GM23338 (cell line): ENCODE measurements at regions not wholly inside any gene's neighbourhood (a gene's known extent, or its start where the extent isn't known, plus 50 kb on each side); places are given as distances from the start of the nearest gene placed in this dataset.

Experiments used
- ATAC-seq: fragments of 200-7000 bp; cut with Tn5 transposase; 3 replicates; pipeline ENCODE4 v1.9.1; 2020
- DNase-seq: peaks from one replicate; pipeline ENCODE4 v3.0.0-alpha.2; 2015; ENCODE audit warnings: low spot score
- H2AFZ ChIP-seq: fragments of 200-600 bp; sonication (generic); 2 replicates; pipeline ENCODE4 v1.8.0; 2016; ENCODE audit warnings: antibody characterized with exemption, mild to moderate bottlenecking, moderate library complexity
- H3F3A ChIP-seq: fragments of 200-600 bp; sonication (generic); replicated peaks from 2 replicates; pipeline ENCODE4 v1.8.0; 2017; ENCODE audit warnings: antibody characterized with exemption, mixed run types, low read depth
- H3K27ac ChIP-seq: fragments of 200-600 bp; sonication (generic); 2 replicates; pipeline ENCODE4 v1.6.1; 2016; ENCODE audit warnings: low read depth
- H3K27me3 ChIP-seq: fragments of 200-600 bp; sonication (generic); 2 replicates; pipeline ENCODE4 v1.8.0; 2016; ENCODE audit warnings: mild to moderate bottlenecking, mixed run types, moderate library complexity; ENCODE audit not compliant: insufficient read depth
- H3K36me3 ChIP-seq: fragments of 200-600 bp; sonication (generic); 2 replicates; pipeline ENCODE4 v1.8.0; 2016; ENCODE audit warnings: mild to moderate bottlenecking; ENCODE audit not compliant: insufficient read depth
- H3K4me1 ChIP-seq: fragments of 200-600 bp; sonication (generic); 2 replicates; pipeline ENCODE4 v1.8.0; 2016; ENCODE audit warnings: mild to moderate bottlenecking, moderate library complexity; ENCODE audit not compliant: insufficient read depth
- H3K4me2 ChIP-seq: fragments of 200-600 bp; sonication (generic); 2 replicates; pipeline ENCODE4 v1.7.1; 2017; ENCODE audit warnings: mixed run types
- H3K4me3 ChIP-seq: fragments of 200-600 bp; sonication (generic); 2 replicates; pipeline ENCODE4 v1.6.1; 2016; ENCODE audit warnings: mixed run types
- H3K79me2 ChIP-seq: fragments of 200-600 bp; sonication (generic); replicated peaks from 2 replicates; pipeline ENCODE4 v1.8.0; 2017; ENCODE audit warnings: mild to moderate bottlenecking; ENCODE audit not compliant: insufficient read depth
- H3K9me2 ChIP-seq: fragments of 200-600 bp; sonication (generic); 2 replicates; pipeline ENCODE4 v1.8.0; 2017; ENCODE audit not compliant: insufficient read depth
- H4K20me1 ChIP-seq: fragments of 200-600 bp; sonication (generic); replicated peaks from 2 replicates; pipeline ENCODE4 v1.8.0; 2017; ENCODE audit warnings: mild to moderate bottlenecking; ENCODE audit not compliant: insufficient read depth
- H3K27ac Mint-ChIP-seq: 2 replicates; pipeline ENCODE4 v1.8.0; 2020; ENCODE audit warnings: inconsistent platforms, mild to moderate bottlenecking, moderate library complexity, mixed read lengths
- H3K27me3 Mint-ChIP-seq: 3 replicates; pipeline ENCODE4 v1.8.0; 2022; ENCODE audit warnings: low read depth, mild to moderate bottlenecking, moderate library complexity, mixed read lengths, inconsistent platforms; ENCODE audit not compliant: insufficient read depth, poor library complexity
- H3K36me3 Mint-ChIP-seq: 3 replicates; pipeline ENCODE4 v1.8.0; 2021; ENCODE audit warnings: low read depth, mild to moderate bottlenecking, inconsistent platforms, moderate library complexity, mixed read lengths
- H3K4me1 Mint-ChIP-seq: 3 replicates; pipeline ENCODE4 v1.8.0; 2020; ENCODE audit warnings: mild to moderate bottlenecking, inconsistent platforms, mixed read lengths
- H3K4me3 Mint-ChIP-seq: 3 replicates; pipeline ENCODE4 v1.8.0; 2021; ENCODE audit warnings: moderate library complexity, mild to moderate bottlenecking, inconsistent platforms, mixed read lengths
- H3K9me3 Mint-ChIP-seq: 3 replicates; pipeline ENCODE4 v1.8.0; 2020; ENCODE audit warnings: moderate library complexity, mild to moderate bottlenecking, inconsistent platforms, mixed read lengths
- CTCF ChIP-seq, 2 experiments: fragments of 200-600 bp in 1 of 2; sonication (generic) in 1 of 2; conservative IDR thresholded peaks; 2 replicates each; pipeline versions ENCODE4 v1.5.1 to v1.6.1; 2016 to 2017; ENCODE audit warnings: antibody characterized with exemption in 2 of 2, low read depth in 2 of 2, mild to moderate bottlenecking in 2 of 2, moderate library complexity in 1 of 2
- ETS1 ChIP-seq: IDR thresholded peaks from 2 replicates; pipeline ENCODE4 v1.6.1; 2016; ENCODE audit warnings: antibody characterized with exemption
- POLR2AphosphoS5 ChIP-seq: IDR thresholded peaks from 2 replicates; pipeline ENCODE4 v1.6.1; 2016; ENCODE audit warnings: antibody characterized with exemption, low read depth
- STAT1 ChIP-seq: IDR thresholded peaks from one replicate; pipeline ENCODE4 v1.6.1; 2016; ENCODE audit warnings: antibody characterized with exemption; ENCODE audit not compliant: unreplicated experiment
- ZNF331 ChIP-seq: fragments of 250-450 bp; sonication (Bioruptor Pico); IDR thresholded peaks from 2 replicates; pipeline ENCODE4 v1.5.0; 2020; ENCODE audit warnings: low read depth, mild to moderate bottlenecking, moderate library complexity
- TF ChIP-seq, protein P1 (sequence below): fragments of 250-450 bp; sonication (Bioruptor Pico); IDR thresholded peaks from 2 replicates; pipeline ENCODE4 v1.5.0; 2020; ENCODE audit warnings: mild to moderate bottlenecking, moderate library complexity
- TF ChIP-seq, protein P2 (sequence below): IDR thresholded peaks from one replicate; pipeline ENCODE4 v1.6.1; 2018; ENCODE audit warnings: antibody characterized with exemption; ENCODE audit not compliant: unreplicated experiment

DNA sequence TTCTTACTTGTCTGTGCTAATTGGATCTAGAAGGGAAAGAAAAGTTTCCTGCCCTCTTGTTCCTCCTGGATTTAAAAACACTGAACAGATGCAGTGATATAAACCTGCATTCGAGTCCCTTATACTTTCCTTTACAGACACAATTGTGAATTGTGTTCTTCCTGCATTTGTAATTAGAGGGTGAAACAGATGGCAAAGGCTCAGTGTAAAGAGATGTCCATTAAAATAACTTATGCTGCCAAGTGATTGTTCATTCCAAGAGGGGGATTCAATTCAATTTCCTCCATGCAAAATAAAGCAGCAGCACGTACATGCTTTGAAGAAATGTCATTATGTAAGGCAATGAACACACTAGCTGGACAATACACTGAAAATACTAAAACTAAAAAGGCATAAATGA, 248.3 kb upstream of the LRIG3 start (continued):
- TF ChIP-seq, protein P1, sequence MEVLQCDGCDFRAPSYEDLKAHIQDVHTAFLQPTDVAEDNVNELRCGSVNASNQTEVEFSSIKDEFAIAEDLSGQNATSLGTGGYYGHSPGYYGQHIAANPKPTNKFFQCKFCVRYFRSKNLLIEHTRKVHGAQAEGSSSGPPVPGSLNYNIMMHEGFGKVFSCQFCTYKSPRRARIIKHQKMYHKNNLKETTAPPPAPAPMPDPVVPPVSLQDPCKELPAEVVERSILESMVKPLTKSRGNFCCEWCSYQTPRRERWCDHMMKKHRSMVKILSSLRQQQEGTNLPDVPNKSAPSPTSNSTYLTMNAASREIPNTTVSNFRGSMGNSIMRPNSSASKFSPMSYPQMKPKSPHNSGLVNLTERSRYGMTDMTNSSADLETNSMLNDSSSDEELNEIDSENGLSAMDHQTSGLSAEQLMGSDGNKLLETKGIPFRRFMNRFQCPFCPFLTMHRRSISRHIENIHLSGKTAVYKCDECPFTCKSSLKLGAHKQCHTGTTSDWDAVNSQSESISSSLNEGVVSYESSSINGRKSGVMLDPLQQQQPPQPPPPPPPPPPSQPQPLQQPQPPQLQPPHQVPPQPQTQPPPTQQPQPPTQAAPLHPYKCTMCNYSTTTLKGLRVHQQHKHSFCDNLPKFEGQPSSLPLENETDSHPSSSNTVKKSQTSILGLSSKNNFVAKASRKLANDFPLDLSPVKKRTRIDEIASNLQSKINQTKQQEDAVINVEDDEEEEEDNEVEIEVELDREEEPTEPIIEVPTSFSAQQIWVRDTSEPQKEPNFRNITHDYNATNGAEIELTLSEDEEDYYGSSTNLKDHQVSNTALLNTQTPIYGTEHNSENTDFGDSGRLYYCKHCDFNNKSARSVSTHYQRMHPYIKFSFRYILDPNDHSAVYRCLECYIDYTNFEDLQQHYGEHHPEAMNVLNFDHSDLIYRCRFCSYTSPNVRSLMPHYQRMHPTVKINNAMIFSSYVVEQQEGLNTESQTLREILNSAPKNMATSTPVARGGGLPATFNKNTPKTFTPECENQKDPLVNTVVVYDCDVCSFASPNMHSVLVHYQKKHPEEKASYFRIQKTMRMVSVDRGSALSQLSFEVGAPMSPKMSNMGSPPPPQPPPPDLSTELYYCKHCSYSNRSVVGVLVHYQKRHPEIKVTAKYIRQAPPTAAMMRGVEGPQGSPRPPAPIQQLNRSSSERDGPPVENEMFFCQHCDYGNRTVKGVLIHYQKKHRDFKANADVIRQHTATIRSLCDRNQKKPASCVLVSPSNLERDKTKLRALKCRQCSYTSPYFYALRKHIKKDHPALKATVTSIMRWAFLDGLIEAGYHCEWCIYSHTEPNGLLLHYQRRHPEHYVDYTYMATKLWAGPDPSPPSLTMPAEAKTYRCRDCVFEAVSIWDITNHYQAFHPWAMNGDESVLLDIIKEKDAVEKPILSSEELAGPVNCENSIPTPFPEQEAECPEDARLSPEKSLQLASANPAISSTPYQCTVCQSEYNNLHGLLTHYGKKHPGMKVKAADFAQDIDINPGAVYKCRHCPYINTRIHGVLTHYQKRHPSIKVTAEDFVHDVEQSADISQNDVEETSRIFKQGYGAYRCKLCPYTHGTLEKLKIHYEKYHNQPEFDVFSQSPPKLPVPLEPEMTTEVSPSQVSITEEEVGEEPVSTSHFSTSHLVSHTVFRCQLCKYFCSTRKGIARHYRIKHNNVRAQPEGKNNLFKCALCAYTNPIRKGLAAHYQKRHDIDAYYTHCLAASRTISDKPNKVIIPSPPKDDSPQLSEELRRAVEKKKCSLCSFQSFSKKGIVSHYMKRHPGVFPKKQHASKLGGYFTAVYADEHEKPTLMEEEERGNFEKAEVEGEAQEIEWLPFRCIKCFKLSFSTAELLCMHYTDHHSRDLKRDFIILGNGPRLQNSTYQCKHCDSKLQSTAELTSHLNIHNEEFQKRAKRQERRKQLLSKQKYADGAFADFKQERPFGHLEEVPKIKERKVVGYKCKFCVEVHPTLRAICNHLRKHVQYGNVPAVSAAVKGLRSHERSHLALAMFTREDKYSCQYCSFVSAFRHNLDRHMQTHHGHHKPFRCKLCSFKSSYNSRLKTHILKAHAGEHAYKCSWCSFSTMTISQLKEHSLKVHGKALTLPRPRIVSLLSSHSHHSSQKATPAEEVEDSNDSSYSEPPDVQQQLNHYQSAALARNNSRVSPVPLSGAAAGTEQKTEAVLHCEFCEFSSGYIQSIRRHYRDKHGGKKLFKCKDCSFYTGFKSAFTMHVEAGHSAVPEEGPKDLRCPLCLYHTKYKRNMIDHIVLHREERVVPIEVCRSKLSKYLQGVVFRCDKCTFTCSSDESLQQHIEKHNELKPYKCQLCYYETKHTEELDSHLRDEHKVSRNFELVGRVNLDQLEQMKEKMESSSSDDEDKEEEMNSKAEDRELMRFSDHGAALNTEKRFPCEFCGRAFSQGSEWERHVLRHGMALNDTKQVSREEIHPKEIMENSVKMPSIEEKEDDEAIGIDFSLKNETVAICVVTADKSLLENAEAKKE (CRISPR knock-in tag), result no peak

DNA sequence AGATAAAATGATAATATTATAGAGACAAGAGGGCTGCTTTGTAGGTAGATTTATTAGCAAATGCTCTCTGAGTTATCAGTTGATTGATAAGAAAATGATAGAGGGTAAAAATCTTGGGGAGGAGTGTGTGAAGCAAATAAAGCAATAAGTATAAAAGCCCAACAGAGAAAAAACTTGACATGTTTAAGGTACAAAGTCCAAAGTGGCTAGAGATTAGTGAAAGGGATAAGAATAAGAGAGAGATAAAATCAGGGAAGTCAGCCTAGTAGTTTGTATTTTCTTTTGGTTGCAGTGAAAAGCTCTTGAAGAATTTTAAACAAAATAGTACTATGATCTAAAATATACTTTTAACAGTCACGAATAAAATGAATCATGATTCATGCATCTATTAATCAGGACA, 246.2 kb upstream of the LRIG3 start:
- H3K27me3 Mint-ChIP-seq, result no peaks in the 10 kb centered on the region
- DNase-seq, result no peak
- no peaks in the 10 kb centered on the region for H3F3A ChIP-seq
- ATAC-seq, result no peak
- no peak overlapping the region for H3K27ac ChIP-seq
- H3K9me2 ChIP-seq, result no peaks in the 10 kb centered on the region
- H3K4me1 ChIP-seq, result no peaks in the 10 kb centered on the region
- H3K27me3 ChIP-seq, result no peaks in the 10 kb centered on the region
- H2AFZ ChIP-seq, result no peak overlapping the region
- no peaks in the 10 kb centered on the region for H3K36me3 ChIP-seq
- H3K9me3 Mint-ChIP-seq, result no peaks in the 10 kb centered on the region
- H3K27ac Mint-ChIP-seq, result no peak overlapping the region; the same call in 1 of the 2 replicates
- H3K36me3 Mint-ChIP-seq, result no peaks in the 10 kb centered on the region
- H3K4me3 Mint-ChIP-seq, result no peak overlapping the region
- no peak overlapping the region for H3K4me2 ChIP-seq
- no peaks in the 10 kb centered on the region for H3K79me2 ChIP-seq
- no peaks in the 10 kb centered on the region for H3K4me1 Mint-ChIP-seq
- H3K4me3 ChIP-seq, result no peak overlapping the region
- H4K20me1 ChIP-seq, result no peaks in the 10 kb centered on the region
- TF ChIP-seq, protein P2, sequence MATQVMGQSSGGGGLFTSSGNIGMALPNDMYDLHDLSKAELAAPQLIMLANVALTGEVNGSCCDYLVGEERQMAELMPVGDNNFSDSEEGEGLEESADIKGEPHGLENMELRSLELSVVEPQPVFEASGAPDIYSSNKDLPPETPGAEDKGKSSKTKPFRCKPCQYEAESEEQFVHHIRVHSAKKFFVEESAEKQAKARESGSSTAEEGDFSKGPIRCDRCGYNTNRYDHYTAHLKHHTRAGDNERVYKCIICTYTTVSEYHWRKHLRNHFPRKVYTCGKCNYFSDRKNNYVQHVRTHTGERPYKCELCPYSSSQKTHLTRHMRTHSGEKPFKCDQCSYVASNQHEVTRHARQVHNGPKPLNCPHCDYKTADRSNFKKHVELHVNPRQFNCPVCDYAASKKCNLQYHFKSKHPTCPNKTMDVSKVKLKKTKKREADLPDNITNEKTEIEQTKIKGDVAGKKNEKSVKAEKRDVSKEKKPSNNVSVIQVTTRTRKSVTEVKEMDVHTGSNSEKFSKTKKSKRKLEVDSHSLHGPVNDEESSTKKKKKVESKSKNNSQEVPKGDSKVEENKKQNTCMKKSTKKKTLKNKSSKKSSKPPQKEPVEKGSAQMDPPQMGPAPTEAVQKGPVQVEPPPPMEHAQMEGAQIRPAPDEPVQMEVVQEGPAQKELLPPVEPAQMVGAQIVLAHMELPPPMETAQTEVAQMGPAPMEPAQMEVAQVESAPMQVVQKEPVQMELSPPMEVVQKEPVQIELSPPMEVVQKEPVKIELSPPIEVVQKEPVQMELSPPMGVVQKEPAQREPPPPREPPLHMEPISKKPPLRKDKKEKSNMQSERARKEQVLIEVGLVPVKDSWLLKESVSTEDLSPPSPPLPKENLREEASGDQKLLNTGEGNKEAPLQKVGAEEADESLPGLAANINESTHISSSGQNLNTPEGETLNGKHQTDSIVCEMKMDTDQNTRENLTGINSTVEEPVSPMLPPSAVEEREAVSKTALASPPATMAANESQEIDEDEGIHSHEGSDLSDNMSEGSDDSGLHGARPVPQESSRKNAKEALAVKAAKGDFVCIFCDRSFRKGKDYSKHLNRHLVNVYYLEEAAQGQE, result no peak
- no peak for TF ChIP-seq POLR2AphosphoS5
- TF ChIP-seq ZNF331 (CRISPR knock-in tag), result no peak
- no peak for TF ChIP-seq CTCF (conservative IDR thresholded peaks at IDR 0.05; ENCODE audit: low read depth in 2 of 2)
- TF ChIP-seq STAT1, result no peak
- TF ChIP-seq ETS1, result no peak
